ENCODE measurements at regions not wholly inside any gene's neighbourhood (a gene's known extent, or its start where the extent isn't known, plus 50 kb on each side); places are given as distances from the start of the nearest gene placed in this dataset.

DNA sequence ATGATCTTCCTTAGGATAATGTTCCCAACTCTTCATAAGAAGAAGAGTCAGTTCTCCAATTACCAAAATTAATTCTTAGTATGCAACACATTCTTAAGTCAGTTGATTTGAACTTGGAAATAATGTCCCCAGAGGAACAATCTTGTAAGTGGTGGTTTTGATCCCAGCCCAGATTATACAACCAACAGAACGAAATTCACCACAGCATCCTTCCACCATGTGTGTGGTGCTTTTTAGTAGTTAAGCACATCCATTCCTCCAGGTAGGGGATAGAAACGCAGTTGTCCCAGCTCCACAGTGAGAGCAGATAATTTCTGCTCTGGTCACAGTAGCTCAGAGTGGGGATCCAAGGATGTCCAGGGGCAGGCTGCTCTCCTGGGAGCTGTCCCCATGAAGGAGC is 161.7 kb upstream of the SLC39A10 start:
- DNase-seq = no peak

DNA sequence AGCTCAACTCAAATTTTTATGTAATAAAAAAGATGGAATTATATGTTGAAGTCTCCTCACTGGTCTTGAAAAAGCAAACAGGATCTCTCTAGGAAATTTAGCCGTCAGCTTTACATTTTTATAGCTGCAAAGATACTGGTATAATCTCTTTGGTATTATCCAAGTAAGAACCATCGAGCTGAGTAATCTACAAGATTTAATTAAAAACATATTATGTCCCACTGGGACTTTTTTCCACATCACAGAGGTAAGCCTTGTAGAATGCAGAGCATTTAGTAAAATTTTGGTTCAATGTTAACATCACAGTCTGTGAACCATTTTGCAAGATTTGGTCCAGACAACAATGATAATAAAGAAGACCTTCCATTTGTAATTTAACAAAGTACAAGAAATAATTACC is 162.6 kb upstream of the SLC39A10 start:
- no peak for DNase-seq

DNA sequence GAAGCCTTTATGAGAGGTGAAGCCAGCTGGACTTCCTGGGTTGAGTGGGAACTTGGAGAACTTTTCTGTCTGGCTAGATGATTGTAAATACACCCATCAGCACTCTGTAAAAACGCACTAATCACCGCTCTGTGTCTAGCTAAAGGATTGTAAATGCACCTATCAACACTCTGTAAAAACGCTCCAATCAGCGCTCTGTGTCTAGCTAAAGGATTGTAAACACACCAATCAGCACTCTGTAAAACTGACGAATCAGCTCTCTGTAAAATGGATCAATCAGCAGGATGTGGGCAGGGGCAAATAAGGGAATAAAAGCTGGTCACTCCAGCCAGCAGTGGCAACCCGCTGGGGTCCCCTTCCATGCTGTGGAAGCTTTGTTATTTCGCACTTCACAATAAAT is 163.6 kb upstream of the SLC39A10 start:
- DNase-seq = no peak

DNA sequence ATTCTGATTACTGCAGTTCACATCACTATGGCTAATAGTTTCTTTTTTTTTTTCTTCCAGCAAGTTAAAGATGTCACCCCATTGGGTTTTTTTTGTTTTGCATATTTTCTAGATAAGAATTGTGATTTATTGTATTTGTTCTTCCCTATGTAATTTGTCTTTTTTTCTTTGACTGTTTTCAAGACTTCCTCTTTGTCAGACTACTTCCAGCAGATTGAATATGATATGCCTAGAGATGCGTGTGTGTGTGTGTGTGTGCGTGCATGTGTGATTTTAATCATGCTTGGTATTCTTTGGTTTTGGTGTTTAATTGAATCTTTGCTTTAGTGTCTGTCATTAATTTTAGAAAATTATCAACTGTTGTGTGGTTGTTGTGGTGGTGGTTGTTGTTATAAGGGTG is 166.7 kb upstream of the SLC39A10 start:
- DNase-seq = no peak

DNA sequence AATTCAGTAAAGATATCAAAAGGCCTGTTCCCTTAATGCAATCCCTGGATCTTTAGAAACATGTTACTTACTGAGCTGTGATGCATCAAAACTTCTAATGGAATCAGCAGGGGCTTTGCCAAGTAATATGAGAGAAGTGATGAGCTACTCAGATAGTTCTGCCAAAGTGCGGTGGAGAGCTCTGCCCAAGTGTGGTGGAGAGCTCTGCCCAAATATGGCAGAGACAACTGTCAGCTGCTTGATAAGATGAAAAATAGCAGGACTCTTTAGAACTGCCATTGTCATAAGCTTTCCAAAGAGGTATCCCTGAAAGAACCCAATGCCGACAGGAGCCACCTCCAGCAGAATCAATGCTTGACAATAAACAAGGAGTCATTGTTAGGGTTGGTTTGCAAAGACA is 167.9 kb upstream of the SLC39A10 start:
- DNase-seq = no peak

DNA sequence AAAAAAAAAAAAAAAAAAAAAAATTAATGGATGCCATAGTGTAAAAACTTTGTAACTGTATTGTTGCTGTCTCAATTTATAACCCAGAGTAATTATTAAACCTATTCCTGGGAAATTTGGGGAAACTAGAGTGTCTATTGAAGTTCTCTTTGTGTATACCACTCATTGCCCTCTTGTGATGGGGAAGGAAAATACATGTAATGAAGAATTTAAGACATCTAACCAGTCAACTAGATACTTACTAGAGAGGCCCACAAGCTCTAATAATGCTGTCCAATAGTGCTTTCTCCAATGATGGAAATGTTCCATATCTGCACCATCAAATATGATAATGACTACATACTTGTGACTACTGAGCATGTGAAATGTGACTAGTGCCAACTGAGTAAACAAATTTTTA is 168.5 kb upstream of the SLC39A10 start:
- no peak for DNase-seq

DNA sequence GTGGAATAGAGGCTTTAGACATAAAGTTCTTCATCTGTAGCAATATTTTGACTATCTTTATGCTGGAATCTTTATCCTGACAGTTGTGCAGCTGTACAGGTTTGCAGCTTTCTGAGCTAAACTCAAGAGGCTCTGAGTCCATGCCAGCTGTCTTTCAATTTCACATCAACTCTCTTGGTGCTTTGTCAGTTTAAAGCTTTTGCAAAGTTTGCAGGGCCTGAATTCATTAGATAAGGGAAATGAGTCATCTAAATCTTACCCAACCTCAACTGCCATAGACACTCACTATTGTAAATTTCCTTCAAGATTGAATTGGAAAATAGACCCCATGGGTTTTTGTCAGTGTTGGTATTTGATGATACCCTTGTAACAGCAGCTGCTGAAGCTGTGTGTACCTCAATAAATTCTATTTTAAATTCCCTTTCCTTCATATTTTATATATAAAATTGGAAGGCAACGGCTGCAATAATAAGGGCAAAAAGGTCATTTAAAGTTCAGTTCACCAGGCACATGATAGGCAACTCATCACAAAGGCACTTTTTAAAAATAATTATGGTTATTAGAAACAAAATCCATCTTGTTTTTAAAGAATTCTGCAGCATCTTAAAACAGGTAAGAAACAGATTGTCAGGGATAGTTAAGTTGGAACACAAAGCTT is 169.9 kb upstream of the SLC39A10 start:
- no peak for DNase-seq

DNA sequence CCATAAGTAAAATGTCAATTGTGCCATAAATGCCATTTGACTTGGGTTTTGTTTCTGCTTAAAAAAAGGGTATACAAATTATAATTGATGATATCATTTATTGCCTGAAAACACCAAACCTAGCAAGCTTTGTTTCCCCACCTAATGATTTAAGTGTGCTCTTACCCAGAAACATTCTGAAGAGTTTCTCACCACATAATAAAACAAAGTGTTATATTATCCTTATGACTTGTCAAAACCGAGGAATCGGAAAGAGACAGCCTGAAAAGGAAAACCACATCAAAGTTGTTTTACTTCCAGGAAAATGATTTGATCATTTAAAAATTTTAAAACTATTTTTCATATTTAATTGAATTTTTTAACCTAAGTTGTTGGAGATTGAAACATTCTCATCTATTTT is 170.5 kb upstream of the SLC39A10 start:
- no peak for DNase-seq

DNA sequence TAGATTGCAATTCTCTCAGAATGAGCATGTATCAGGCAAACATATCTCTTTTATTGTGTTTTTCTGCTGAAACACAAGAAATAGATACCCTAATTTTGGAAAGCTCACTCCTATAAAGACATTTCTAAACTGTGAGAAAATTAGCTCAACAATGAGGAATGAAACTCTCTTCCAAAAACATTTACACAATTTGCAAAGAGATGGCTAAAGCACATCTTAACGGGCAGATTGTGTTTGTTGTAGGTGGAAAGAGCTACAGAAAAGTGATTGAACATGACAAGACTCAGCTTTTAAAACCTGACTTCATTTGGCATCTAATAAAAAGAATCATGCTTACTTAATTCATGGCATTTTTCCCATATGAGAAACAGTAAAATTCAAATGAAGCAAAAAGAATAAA is 175.0 kb upstream of the SLC39A10 start:
- no peak for DNase-seq

DNA sequence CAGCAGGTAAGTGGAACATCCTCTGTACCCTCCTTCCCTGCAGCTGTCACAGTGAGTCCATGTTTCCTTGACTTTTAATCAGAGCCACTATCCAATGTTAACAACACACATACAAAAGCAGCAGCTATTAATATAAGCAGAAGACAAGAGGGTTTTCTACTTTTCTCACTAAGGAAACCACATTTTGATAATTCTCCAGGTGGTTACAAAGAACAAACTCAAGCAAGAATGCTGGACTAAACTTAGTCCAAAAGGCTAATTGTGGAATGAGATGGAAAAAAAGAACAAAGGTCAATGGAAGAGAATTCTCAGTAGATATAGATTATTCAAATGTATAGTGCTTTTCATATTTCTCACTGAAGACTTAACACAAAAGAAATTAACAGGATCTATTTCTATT is 176.9 kb upstream of the SLC39A10 start:
- DNase-seq = no peak

DNA sequence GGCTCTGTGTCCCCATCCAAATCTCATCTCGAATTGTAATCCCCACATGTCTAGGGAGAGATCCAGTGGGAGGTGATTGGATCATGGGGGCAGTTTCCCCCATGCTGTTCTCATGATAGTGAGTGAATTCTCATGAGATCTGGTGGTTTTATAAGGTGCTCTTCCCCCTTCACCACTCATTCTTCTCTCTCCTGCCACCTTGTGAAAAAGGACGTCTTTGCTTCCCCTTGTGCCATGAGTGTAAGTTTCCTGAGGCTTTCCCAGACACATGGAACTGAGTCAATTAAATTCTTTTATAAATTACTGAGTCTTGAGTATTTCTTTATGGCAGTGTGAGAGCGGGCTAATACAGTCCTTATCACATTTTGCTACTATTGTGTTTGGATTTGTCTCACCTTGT is 177.6 kb upstream of the SLC39A10 start:
- no peak for DNase-seq

DNA sequence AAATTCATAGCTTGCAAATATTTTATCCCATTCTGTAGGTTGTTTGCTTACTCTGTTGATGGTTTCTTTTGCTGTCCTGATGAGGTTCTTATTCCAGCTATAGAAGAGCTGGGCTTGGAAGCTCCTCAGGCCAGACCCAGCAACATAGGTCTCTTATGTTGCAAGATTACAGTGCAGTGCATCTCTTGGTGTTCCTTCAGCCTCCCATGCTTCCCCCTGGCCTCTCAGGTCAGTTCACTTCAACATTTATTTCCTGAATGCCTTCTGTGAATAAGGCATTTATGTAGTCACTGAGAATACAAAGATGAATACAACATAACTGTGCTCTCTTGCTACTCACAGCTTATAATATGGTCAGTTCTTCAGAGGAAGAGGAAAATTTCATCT is 179.0 kb upstream of the SLC39A10 start:
- DNase-seq = no peak

DNA sequence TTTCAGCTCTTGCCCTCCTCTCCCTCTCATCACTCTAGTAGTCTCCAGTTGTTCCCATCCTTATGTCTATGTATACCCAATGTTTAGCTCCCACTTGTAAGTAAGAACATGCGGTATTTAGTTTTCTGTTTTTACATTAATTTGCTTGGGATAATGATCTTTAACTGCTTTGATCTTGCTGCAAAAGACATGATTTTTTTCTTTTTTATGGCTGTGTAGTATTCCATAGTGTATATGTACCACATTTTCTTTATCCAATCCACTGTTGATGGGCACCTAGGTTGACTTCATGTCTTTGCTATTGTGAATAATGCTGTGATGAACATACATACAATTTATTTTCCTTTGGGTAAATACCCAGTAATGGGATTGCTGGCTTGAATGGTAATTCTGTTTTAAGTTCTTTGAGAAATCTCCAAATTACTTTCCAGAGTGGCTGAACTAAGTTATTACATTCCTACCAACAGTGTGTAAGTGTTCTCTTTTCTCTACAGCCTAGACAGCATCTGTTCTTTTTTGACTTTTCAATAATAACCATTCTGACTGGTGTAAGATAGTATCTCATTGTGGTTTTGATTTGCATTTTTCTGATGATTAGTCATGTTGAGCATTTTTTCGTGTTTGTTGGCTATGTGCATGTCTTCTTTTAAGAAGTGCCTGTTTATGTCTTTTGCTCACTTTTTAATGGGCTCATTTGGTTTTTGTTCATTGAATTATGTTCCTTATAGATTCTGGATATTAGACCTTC is 179.6 kb upstream of the SLC39A10 start:
- no peak for DNase-seq

DNA sequence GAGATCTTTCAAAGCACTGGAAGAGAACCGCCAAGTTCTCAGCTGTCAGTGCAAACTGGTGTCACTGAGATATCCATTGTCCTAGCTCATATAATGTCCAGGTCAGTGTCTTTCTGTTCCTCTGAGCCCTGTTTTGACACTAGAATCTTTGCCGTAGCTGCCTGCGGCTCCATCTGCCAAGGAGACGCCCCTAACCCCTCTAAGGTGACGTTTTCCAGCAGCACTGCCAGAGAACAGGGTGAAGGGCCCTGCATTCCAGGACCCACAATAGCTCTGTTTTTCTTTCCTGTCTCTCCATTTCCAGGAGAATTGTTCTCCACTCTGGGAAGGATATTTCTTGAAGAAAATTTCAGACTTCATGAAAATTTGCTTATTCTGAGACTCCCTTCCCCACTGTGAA is 181.7 kb upstream of the SLC39A10 start:
- no peak for DNase-seq

DNA sequence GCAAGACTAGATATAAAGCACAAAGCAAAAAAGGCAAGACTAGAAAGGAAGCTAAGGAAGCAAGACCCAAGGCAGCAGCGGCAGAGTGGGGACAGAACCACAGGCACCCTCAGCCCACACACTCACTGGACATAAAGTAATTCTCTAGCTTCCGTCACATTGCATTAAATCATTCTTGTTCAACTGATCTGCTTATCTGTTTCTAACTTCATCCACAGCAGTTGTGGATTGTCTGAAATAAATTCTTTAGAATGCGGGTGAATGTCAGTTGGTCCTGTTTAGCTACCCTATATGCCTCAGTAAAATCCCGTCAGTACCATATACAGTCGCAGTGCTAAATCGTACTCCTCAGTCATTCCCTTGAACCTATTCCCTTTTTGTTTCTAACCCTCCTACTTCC is 183.2 kb upstream of the SLC39A10 start:
- DNase-seq = no peak

DNA sequence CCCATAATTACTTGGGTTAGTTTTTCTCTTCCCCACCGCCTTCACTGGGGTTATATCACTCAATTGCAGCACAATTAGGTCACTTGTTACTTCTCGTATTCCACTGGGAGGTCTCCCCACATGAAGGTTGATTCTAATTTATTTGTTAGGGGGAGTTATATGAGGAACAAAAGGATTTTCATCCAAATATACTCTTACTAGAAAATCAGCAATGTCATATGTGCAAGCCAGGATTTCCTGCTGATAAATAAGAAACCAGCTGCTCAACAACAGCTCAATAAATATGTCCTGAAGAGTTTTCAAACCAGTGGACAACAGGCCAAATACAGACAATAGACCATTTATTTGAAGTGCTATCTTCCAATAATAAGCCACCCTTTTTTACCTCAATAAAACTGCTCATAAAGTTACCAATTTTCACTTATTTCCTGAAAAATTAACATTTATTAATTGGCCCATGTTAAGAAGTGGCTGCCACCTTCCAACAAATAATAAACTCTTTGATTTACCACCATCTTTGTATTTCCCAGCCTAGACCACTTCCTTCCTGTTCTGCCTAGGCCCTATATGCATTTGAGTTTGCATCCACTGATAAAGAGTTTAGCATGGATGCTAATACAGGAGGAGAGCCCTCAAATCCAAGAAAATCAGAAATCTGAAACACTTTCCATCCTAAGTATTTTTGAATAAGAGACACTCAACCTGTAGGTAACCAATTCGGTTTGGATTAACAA is 184.4 kb upstream of the SLC39A10 start:
- no peak for DNase-seq

DNA sequence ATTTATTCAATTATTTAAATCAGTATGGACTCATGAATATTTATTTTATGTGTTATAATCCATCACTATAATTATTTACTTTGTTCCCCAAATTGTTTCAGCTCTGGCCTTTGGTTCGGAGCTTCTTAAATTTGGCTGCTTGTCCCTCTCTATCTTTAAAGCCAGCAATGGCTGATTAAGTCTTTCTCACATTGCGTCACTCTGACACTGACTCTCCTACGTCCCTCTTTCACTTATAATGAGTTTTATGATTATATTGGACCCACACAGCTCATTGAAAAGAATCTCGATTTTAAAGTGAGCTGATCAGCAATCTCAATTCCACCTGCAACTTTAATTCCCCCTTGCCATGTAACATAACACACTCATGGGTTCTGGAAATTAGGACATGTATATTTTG is 185.2 kb upstream of the SLC39A10 start:
- no peak for DNase-seq

DNA sequence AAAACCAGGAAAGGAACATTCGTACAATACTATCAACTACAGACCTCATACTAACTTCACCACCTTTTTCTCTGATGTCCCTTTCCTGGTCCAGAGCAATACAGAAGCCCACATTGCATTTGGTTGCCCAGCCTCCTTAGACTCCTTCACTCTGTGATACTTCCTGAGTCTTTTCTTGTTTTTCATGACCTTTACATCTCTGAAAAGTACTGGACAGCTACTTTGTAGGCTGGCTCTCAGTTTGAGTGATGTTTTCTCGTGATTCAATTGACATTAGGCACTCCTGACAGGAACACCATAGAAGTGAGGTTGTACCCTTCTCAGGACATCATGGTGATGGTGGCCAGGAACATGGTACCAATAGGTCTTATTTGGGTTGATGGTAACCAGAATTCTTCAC is 185.9 kb upstream of the SLC39A10 start:
- DNase-seq = no peak

DNA sequence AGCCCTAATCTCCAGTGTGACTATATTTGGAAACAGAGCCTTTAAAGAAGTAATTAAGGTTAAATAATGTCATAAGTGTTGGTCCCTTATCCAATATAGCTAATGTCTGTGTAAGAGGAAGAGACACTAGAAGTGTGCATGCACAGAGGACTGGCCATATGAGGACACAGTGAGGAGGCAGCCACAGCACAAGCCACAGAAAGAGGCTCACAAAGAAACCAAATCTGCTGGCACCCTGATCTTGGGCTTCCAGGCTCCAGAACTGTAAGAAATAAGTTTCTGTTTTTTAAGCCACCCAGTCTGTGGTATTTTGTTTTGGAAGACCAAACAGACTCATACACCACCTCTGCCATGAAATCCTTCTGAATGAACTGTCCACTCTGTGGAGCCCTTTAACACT is 186.4 kb upstream of the SLC39A10 start:
- no peak for DNase-seq

DNA sequence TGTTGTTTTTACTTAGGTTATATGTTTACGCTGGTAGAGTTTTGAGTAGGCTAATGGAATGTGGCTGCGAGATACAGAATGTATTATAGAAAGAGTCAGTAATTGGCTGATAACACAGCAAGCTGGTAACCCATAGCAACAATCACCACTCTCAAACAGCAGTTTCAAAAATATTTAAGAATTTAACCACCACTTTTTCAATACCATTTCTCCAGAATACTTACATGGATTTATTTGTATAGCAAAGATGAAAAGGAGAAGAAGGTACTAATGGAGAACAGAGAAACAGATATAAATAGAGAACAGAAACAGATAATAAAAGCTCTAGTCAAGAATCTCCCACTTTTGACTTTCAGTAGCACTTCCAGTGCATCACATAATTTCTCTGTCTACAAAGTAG is 188.3 kb upstream of the SLC39A10 start:
- no peak for DNase-seq

DNA sequence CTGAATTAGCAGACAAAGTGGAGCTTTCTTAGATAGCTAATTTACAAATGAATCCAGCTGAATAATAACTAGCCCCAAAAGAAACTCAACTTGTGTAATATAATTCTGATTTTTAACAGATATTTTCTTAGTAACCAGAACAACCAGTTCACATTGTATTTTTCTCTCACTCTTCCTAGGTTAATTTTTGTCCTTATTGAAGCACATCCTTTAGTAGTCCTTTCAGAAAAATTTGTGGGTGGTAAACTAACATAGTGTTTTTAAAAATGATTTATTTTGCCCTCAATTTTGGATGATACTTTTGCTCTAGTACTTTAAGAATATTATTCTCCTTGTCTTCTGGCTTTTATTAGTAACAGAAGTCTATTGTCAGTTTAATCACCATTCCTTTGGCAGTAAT is 190.6 kb upstream of the SLC39A10 start:
- no peak for DNase-seq

DNA sequence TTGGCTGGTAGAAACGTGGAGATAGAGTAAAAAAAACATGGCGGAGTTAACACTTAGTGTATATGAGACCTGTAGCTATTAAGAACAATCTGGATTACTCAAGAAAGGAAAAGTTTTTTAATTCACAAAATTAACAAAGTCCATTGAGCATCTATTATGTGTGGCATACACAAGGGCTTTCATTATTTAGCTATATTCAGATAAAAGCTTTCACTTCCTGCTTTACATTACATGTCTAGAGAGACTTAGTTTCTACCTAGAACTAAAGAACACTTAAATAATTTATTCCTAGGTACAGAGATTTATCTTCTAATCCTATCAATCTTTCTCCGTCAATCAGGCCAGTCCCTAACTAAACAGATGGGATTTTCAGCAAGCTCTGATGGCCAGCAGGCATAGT is 196.0 kb upstream of the SLC39A10 start:
- no peak for DNase-seq

DNA sequence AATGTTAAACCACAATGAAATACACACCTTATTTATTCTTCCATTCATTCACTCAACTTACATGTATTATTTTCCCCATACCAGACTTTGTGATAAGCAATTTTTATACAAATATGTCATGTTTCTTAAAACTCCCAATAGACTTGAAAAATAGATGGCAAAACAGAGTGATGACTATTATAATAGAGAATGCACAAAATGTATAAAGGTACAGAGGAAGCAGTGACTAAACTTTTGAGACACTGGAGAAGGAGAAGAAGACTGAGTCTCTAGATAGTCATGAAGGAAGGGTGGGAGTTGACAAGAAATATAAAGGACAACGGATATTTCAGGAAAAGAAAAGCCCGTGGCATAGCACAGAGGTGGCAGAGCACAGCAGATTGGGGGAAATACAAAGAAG is 198.1 kb upstream of the SLC39A10 start:
- no peak for DNase-seq

DNA sequence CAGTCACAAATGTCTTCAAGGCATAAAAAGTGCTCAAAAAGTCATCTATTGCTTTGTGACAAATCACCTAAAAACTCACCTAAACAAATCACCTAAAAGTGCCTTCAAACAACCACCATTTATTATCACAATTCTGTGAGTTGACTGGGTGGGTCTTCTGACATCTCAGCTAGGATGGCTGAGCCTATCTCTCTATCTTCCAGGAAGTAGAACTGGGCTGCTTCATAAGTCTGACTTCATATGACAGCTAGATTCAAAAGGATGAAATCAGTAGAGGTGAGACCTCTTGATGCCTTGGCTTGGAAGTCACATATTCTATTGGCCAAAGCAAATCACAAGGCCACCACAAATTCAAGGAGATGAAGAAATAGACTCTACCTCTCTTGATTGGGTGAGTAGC is 199.2 kb upstream of the SLC39A10 start:
- DNase-seq = no peak

Measured in activated CD4-positive, alpha-beta T cell treated with anti-CD3 and anti-CD28 coated beads for 1 hour (primary cell).